ENCODE measurements at regions not wholly inside any gene's neighbourhood (a gene's known extent, or its start where the extent isn't known, plus 50 kb on each side); places are given as distances from the start of the nearest gene placed in this dataset.

- no peak for DNase-seq (ENCODE audit: low spot score)
- no peak for TF ChIP-seq CTCF (IDR thresholded peaks at IDR 0.05; ENCODE audit: extremely low read depth, missing control alignments)
These were observed 130.6 kb upstream of the ATP6AP2 start for GRCh38 chrX:40449956-40450706.

- DNase-seq (ENCODE audit: low spot score): no peak
- TF ChIP-seq CTCF (IDR thresholded peaks at IDR 0.05; ENCODE audit: extremely low read depth, missing control alignments): no peak
These were observed 131.4 kb upstream of the ATP6AP2 start for GRCh38 chrX:40449396-40449795.

GRCh38 chrX:40448793-40449192 lies 132.0 kb upstream of the ATP6AP2 start:
- TF ChIP-seq CTCF (IDR thresholded peaks at IDR 0.05; ENCODE audit: extremely low read depth, missing control alignments): no peak
- no peak for DNase-seq (ENCODE audit: low spot score)

- TF ChIP-seq CTCF (IDR thresholded peaks at IDR 0.05; ENCODE audit: extremely low read depth, missing control alignments): no peak
- no peak for DNase-seq (ENCODE audit: low spot score)
These were observed 133.8 kb upstream of the ATP6AP2 start for GRCh38 chrX:40446921-40447320.

- no peak for TF ChIP-seq CTCF (IDR thresholded peaks at IDR 0.05; ENCODE audit: extremely low read depth, missing control alignments)
- no peak for DNase-seq (ENCODE audit: low spot score)
These were observed 135.1 kb upstream of the ATP6AP2 start for GRCh38 chrX:40445691-40446090.

GRCh38 chrX:40444798-40445496 lies 135.8 kb upstream of the ATP6AP2 start:
- no peak for DNase-seq (ENCODE audit: low spot score)
- no peak for TF ChIP-seq CTCF (IDR thresholded peaks at IDR 0.05; ENCODE audit: extremely low read depth, missing control alignments)

GRCh38 chrX:40444133-40444532 lies 136.6 kb upstream of the ATP6AP2 start:
- no peak for TF ChIP-seq CTCF (IDR thresholded peaks at IDR 0.05; ENCODE audit: extremely low read depth, missing control alignments)
- no peak for DNase-seq (ENCODE audit: low spot score)

All from GM20000 (cell line).